ENCODE measurements at regions not wholly inside any gene's neighbourhood (a gene's known extent, or its start where the extent isn't known, plus 50 kb on each side); places are given as distances from the start of the nearest gene placed in this dataset.

- TF ChIP-seq CTCF (conservative IDR thresholded peaks at IDR 0.05; ENCODE audit: low read length) (no peak), EZH2phosphoT487 (IDR thresholded peaks at IDR 0.05; ENCODE audit: borderline replicate concordance) (no peak)
Measured at GRCh38 chr2:7524195-7524594, 607.0 kb downstream of the RNF144A start.

All from Loucy (cell line).